NCI-H128 (cell line): ENCODE measurements at regions not wholly inside any gene's neighbourhood (a gene's known extent, or its start where the extent isn't known, plus 50 kb on each side); places are given as distances from the start of the nearest gene placed in this dataset.

Experiments used
- DNase-seq: peaks from one replicate; lab custom pipeline; 2025; ENCODE audit not compliant: unreplicated experiment; lab: John Stamatoyannopoulos, UW

GRCh38 chr7:47047384-47047783 lies 534.5 kb downstream of the TNS3 start:
- no peak for DNase-seq

- DNase-seq = no peak
Observed at GRCh38 chr7:47046949-47047348, 535.0 kb downstream of the TNS3 start.

- DNase-seq = no peak
Observed at GRCh38 chr7:47045207-47046051, 536.5 kb downstream of the TNS3 start.

GRCh38 chr7:47044625-47045024 lies 537.3 kb downstream of the TNS3 start:
- DNase-seq = no peak

- DNase-seq = no peak
Observed at GRCh38 chr7:47043304-47043703, 538.6 kb downstream of the TNS3 start.

- no peak for DNase-seq
Observed at GRCh38 chr7:47042669-47043068, 539.2 kb downstream of the TNS3 start.

- no peak for DNase-seq
Observed at GRCh38 chr7:47040795-47041347, 541.0 kb downstream of the TNS3 start.

GRCh38 chr7:47039904-47040303 lies 542.0 kb downstream of the TNS3 start:
- no peak for DNase-seq

GRCh38 chr7:47039089-47039648 lies 542.7 kb downstream of the TNS3 start:
- no peak for DNase-seq

- DNase-seq = no peak
Observed at GRCh38 chr7:47038621-47039020, 543.3 kb downstream of the TNS3 start.

GRCh38 chr7:47037607-47038006 lies 544.3 kb downstream of the TNS3 start:
- no peak for DNase-seq

- DNase-seq = no peak
Observed at GRCh38 chr7:47036909-47037308, 545.0 kb downstream of the TNS3 start.

- DNase-seq = no peak
Observed at GRCh38 chr7:47035522-47035921, 546.4 kb downstream of the TNS3 start.

- no peak for DNase-seq
Observed at GRCh38 chr7:47034180-47034579, 547.7 kb downstream of the TNS3 start.

- DNase-seq = no peak
Observed at GRCh38 chr7:47032536-47032908, 549.4 kb downstream of the TNS3 start.

- no peak for DNase-seq
Observed at GRCh38 chr7:47031786-47032535, 550.0 kb downstream of the TNS3 start.

GRCh38 chr7:47028284-47028683 lies 553.6 kb downstream of the TNS3 start:
- DNase-seq = no peak

GRCh38 chr7:47027695-47028240 lies 554.1 kb downstream of the TNS3 start:
- DNase-seq = no peak

- no peak for DNase-seq
Observed at GRCh38 chr7:47026780-47027361, 555.0 kb downstream of the TNS3 start.

GRCh38 chr7:47024991-47025390 lies 556.9 kb downstream of the TNS3 start:
- no peak for DNase-seq

GRCh38 chr7:47008461-47008860 lies 573.5 kb downstream of the TNS3 start:
- no peak for DNase-seq
